Renal pelvis (tissue), 1 donor: ENCODE measurements at regions not wholly inside any gene's neighbourhood (a gene's known extent, or its start where the extent isn't known, plus 50 kb on each side); places are given as distances from the start of the nearest gene placed in this dataset.
"Not testable (repeated sequence)": the region's sequence is repeated elsewhere in the genome, so short reads cannot be mapped to it uniquely, and the experiment has no call there.

Experiments
- DNase-seq: peaks from one replicate; pipeline ENCODE4 v3.0.0-alpha.2; 2013

DNA sequence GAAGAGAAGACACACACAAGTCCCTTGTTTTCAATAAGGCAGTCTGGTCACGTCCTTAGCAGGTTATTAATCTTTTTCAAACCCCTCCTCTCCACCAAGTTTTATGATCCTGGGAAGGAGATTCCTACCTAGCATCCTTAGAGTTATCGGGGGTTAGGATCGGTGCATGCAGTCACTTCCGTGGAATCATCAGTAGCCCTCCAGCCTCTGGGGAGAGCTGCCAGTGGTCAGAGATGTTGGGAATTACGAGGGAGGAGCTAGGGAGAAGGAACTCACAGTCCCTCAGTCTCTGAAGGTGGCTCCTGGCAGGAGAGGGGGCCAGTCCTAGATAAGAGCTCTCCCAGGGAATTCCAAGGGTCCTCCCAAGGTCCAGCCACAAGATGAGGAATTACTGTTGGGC is 57.7 kb upstream of the ATP5PO start:
- no peak for DNase-seq

DNA sequence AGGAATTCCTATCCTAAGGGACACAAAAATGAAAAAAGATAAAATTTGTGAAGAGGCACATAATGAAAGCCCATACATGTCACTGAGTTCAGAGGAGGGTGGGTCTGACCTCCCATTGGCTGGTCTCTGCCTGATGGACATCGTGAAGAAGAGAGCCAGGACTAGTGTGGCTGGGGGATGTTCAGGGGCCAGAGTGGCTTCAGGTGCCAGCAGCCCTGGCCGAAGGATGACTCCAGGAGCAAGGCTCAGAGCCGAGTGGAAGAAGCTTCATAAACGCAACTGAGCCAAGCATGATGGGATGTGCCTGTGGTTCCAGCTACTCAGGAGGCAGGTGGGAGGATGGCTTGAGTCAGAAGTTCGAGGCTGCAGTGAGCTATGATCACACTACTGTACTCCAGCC is 56.9 kb upstream of the ATP5PO start:
- no peak for DNase-seq

GRCh38 chr21:33971492-33972013 is 55.9 kb upstream of the ATP5PO start:
- DNase-seq: no peak

GRCh38 chr21:33969581-33969980 is 54.0 kb upstream of the ATP5PO start:
- no peak for DNase-seq

- DNase-seq: no peak
Observed at GRCh38 chr21:33968995-33969348, 53.4 kb upstream of the ATP5PO start.

GRCh38 chr21:33968080-33968994 is 52.7 kb upstream of the ATP5PO start:
- peak; percentile 40 for DNase-seq

- peak; percentile 34 for DNase-seq
Observed at GRCh38 chr21:33967086-33967571, 51.5 kb upstream of the ATP5PO start.

DNA sequence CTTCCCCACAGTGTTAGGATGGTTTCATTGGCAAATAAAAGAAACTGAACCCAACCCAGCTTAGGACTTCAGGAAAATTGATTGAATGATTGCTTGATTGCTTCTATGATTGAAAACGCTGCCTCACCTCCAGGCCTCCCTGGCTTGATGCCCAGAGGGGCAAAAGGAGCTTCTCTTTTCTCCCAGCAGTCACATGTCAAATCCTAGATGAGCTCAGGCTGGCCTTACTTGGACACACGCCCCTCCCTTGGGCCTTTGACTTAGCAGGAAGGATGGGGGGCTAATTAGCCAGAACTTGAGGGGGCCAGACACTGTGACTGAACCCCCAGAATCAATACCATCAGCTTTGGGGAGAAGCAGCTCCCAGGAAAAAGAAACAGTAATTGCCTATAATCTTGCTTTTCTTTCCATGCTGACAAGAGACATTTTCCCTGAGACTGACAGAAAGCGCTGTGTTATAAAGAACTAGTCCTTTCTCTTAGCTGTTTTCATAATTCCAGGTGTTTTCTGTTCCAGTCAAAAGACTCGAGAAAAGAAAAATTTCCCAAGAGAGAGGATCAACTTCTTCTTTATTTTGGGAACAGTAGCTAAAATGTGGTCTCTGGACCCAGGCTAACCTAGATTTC is 50.8 kb upstream of the ATP5PO start:
- DNase-seq: no peak

DNA sequence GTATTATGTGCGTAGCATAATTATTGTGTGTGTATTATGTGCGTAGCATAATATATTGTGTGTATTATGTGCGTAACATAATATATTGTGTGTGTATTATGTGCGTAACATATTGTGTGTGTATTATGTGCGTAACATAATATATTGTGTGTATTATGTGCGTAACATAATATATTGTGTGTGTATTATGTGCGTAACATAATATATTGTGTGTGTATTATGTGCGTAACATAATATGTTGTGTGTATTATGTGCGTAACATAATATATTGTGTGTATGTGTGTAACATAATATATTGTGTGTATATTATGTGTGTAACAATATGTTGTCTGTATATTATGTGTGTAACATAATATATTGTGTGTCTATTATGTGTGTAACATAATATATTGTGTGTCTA is 50.1 kb upstream of the ATP5PO start:
- DNase-seq: not testable (repeated sequence)
